DMS 273 (cell line): ENCODE measurements at regions not wholly inside any gene's neighbourhood (a gene's known extent, or its start where the extent isn't known, plus 50 kb on each side); places are given as distances from the start of the nearest gene placed in this dataset.
"Not testable (repeated sequence)": the region's sequence is repeated elsewhere in the genome, so short reads cannot be mapped to it uniquely, and the experiment has no call there.

Experiments
- DNase-seq: peaks from one replicate; lab custom pipeline; 2025; ENCODE audit not compliant: unreplicated experiment; lab: John Stamatoyannopoulos, UW

DNA sequence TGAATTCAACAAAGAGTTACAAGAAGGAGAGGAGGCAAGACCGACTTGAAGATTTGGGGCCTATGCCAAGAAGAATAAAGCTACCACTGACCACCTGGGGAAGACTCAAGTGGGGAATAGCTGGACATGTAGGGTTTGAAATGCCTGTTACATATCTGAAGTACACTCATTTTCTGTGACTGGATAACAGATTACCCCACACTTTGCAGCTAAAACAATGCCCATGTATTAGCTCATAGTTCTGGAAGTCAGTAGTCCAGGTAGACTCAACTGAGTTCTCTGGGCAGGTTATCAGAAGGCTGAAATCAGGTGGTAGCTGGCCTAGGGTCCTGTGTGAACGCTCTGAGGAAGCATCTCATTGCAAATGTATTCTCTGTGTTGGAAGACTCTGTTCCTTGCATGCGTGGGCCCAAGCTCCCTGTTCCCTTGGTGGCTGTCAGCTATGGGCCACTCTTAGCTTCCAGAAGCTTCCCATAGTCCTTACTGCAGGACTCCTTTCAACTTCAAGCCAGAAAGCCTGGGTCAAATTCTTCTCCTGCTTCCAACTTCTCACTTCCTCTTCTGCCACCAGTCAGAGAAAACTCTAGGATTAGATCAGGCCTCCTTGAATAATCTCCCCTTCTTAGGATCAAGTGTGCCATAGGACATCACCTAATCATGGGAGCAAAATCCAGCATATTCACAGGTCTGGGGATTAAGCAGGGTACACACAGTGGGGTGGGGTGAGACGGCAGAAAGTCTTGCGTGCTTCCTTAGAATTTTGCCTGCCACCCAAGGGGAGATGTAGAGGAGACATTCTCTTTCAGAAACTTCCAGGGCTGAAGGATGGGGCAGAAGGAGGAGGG, 187.8 kb downstream of the SHQ1 start:
- DNase-seq: no peak

DNA sequence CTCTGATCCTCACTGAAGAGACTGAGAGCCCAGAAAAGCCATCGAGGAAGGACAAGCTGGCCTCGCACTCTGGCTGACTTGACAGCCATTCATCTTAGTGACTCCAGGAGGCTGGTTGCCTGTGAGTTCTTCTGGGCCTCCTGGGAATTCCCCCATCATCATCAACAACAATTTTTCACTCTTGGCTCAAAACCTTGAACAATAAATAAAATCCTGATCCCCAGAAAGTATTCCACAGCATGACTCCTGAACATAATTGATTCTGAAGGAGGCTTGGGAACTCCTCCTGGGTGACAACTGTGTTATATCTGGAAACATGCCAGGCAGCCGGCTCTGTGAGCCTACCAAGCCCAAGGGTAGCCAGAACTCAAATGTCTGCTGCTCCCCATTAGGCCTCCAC, 188.6 kb downstream of the SHQ1 start:
- DNase-seq: peak; percentile 3

DNA sequence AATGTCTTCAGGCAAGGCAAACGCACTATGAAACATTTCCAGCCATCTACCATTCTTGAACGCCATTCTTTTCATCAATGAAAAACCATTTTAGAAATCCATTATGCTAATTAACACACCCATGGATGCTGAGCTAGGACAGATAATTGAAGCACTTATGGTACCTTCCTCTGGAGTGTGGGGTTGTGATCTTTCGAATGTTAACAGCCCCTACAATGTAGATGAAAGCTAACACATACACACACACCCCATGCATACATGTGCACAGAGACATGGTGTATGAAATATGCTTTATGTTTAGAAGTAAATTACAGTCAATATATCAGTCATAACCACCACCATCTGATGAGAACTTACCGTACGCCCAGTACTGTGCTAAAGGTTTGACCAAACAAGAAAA, 189.1 kb downstream of the SHQ1 start:
- no peak for DNase-seq

DNA sequence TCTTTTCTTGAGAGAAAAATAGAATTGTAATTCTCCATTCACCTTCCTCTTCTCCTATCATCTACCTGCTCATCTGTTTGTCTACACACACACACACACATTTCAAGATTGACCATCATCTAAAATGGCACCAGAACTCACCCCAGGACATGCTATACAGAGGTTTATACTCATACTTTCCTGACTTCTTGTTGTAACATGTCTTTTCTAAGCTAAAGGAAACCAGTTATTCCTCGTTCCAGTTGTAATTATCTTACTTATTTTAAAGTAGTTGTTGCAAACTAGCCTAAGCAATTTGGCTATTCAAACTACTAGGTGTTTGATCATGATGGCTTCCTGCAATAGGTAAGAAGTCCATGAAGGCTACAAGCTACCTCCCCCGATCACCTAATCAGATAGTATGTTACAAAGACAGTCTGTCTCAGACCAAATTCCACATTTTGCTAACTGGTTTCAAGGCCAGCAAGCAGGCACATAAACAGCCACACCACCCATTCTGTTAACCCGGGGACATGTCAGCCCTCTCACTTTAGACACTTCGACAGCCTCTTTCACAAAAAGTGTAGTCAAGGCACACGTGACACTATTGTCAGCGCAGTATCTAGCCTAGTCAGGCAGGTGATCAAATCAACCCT, 189.7 kb downstream of the SHQ1 start:
- no peak for DNase-seq

DNA sequence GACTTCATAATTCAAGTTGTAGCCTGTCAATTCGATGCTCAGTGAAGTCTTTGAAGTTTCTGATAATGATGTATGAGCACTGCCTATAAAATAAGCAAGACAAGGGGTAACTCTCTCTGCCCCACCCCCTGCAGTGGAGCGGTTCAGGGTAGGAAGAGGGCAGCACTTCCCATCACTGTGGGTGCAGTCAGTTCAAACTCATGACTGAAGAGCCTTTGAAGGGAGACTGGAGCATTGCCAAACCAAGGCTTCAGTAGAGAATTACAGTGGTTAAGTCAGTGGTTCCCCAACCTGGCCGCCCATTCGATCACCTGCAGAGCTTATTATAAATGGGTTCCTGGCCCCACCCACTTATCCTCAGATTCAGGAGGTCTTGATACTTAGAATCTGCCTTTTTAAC, 190.6 kb downstream of the SHQ1 start:
- no peak for DNase-seq

DNA sequence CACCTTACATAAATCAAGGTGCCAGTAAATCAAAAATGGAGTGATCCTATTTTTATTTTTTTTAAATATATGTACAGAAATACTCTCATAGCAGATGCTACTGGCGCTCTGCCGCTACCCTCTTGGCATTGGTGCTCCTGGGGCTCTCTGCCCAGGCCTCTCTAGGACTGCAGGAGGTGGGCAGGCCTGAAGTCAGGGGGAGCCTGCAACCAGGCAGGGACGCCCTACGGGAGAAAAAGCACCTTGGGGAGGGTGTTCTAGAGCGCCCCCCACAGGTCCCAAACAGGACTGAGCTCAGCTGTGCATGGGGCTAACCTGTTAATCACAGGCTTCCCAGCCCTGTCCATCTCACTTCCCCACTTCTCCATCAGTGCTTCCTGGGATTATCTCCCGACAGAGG, 192.5 kb downstream of the SHQ1 start:
- peak; percentile 26 for DNase-seq

DNA sequence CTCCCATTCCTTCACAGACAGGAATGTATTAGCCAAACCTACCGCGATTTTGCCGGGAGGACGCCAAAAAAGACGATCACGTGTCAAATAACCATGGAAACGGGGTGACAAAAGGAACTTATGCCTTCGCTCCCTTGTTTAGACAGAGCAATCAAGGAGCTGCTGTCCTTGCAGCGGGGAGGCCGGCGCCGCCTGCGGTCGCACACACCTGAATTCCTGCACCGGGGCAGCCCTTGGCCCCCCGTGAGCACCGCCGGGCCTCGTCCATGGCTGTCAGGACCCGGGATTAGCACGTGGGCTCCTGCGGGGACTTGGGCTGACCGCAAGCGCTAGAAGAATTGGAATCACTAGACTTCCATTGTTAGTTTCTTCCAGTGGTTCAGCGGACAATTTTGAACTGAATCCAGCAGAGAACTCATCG, 193.1 kb downstream of the SHQ1 start:
- peak; percentile 53 for DNase-seq

DNA sequence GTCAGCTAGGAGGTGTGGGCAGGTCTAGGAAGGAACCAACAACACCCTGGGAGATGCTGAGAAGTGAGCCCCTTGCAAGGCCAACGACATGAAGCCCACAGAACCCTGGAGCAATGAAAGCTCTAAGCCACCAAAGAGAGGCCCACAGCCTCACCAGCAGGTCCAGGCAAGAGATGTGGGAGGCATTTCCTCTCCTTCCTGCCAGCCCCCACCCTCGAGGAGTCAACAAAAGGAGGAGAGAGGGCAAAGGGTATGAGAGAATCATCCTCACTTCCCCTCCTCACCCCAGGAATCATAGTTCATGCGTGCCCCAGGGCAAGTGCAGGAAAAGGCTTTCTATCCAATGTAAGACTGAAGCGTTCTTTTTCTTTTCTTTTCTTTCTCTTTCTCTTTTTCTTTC, 195.8 kb downstream of the SHQ1 start:
- DNase-seq: no peak

DNA sequence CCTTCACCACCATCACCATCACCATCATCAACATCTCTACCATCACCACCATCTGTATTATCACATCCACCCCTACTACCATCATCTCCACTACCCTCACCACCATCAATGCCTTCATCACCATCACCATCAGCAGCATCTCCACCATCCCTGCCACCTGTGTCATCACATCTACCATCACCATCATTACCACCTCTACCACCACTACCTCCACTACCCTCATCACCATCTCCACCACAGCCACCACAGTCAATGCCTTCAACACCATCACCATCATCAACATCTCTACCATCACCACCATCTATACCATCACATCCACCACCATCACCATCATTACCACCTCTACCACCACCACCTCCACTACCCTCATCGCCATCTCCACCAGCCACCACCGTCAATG, 196.7 kb downstream of the SHQ1 start:
- DNase-seq: no peak

DNA sequence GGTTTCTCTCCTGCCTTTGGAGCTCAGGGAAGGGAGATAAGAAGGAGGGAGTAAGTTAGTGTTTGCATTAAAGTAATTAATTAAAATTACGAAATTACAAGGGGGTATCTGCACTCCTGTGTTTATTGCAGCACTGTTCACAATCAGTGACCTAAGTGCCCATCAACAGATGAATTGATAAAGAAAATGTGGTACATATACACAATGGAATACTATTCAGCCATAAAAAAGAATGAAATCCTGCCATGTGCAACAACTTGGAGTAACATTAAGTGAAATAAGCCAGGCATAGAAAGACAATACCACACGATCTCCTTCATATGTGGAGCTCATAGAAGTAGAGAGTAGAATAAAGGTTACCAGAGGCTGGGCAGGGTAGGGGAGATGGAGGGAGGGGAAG, 202.0 kb downstream of the SHQ1 start:
- no peak for DNase-seq

DNA sequence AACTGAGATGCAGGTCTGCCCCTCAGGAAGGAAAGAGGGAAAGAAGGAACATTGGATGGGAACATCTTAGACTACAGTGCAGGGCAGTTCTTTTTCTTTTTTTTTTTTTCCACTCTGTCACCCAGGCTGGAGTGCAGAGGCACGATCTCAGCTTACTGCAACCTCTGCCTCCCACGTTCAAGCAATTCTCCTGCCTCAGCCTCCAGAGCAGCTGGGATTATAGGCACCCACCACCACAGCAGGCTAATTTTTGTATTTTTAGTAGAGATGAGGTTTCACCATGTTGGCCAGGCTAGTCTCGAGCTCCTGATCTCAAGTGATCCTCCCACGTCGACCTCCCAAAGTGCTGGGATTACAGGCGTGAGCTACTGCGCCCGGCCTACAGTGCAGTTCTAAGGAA, 204.6 kb downstream of the SHQ1 start:
- DNase-seq: not testable (repeated sequence)

DNA sequence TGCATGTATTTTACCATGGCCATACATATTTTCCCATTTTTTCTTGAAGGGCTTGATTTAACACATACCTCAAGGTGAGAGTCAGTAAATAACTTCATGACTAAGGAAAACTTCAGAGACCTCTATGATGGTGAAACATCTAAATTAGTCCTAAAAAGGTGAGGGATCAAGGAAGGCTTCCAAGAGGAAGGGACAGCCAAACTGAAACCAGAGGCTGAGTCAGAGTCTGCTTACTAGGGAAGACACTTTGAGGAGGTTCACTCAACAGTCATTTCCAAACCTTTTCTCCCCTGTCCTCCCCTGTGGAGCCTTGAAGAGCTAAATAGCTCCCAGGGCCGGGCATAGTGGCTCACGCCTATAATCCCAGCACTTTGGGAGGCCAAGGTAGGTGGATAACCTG, 206.6 kb downstream of the SHQ1 start:
- no peak for DNase-seq

DNA sequence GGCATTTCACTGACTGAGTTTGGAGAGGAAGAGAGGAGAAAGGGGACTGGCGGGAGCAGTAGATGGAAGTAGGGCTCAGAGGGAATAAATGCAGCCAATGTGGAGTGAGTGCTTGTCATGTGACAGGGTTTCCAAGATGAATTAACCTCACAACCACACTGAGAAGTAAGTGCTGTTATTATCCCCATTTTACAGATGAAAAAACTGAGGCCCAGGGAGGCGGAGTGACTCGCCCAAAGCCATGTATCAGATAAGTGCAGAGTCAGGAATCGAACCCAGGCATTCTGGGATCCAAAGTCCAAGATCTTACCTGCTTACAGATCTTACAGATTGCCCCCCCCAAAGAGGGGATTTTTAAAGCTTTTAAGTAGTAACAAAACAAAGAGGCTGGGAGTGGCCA, 207.2 kb downstream of the SHQ1 start:
- DNase-seq: no peak

DNA sequence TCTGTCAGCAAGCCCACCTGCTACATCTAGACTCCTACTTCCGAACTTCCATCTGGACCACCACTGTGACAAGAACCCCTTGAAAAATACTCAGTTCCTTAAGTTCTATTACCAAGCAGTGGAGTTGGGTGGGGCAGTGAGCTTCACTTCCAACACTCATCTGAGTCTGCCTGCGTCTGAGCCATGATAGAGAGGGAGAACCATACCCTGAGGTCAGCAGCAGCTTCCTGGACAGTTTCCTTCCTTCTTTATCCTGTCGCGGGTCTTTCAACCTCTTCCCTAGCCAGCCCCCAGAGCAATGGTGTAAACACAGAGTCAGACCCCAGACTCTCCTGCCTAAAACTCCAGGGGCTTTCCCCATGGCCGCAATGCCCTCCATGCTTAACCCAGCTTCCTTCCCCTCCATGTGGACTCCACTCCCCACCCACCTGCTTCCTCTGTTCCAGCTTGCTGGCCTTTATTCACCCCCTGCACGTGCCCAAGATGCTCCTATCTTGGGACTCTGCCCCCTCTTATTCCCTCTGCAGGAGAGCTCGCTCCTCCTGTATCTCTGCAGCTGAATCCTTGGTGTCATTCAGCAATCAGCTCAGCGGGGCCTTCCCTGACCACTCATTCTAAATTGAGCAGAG, 211.2 kb downstream of the SHQ1 start:
- no peak for DNase-seq

DNA sequence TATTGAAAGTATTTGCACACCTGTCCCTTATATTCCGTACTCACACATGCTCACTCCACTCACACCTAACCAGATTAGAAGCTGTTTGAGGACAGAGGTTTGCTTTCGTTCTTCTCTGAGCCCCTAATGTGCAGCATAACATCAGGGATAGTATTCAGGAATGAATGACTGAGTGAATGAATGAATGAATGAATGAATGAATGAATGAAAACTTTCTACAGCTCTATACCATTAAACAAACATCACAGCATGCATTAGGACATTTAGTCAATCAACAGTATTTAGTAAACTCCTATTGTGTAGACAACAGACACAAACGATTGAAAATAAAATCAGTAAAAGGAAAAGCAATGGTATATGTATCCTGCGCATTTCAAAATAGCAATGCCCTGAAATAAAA, 212.7 kb downstream of the SHQ1 start:
- DNase-seq: no peak

DNA sequence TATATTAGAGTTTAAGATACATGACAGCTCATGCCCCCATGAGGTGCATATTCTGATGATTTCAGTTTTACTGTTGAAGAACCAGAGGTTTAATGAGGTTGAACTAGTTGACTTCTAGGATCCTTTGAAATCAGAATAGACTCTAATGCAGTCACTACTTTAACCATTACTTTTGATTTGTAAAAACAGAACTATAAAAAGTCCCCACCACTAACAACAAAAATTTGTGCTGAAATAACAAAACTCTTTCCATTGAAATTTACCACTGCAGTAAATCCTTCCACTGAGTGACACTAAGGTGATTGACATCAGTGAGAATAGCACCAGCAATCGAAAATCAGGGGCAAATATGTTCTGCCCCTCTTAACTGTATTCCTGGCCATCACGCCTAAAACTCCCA, 214.1 kb downstream of the SHQ1 start:
- DNase-seq: no peak

DNA sequence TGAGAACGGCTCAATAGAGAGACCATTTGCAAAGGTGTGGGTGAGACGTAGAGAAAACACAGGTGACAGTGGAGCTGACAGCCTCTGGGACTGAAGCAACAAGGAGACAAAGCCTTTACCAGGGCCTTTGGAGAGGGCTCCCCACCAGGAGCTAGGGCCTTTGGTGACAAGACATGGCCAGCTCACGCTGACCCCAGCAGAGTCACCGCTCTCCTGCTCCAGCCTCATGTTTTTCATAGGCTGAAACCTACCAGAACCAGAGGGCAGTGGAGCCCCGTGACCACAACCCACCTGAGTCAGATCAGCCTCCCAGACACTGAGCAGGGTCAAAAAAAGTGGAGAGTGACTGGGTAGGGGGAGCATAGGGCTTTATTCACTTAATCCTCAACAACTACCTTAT, 214.7 kb downstream of the SHQ1 start:
- DNase-seq: no peak

DNA sequence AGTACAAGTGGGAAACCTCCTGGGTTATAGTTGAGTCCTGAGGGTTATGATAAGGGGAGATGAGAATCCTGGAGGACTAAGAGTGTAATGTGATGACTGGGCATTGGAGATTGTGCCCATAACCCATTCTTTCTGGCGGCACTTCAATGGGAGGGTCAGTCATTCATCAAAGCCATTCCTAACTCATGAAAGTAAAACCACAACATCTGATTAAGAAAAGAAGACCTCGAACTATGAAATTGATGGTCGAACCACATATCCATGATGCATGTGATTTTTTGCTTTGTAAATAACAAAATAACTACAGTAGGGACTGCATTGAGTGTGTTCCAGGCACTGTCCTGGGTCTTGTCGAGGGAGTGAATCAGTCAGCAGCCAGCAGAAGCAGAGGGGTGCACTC, 215.1 kb downstream of the SHQ1 start:
- no peak for DNase-seq

DNA sequence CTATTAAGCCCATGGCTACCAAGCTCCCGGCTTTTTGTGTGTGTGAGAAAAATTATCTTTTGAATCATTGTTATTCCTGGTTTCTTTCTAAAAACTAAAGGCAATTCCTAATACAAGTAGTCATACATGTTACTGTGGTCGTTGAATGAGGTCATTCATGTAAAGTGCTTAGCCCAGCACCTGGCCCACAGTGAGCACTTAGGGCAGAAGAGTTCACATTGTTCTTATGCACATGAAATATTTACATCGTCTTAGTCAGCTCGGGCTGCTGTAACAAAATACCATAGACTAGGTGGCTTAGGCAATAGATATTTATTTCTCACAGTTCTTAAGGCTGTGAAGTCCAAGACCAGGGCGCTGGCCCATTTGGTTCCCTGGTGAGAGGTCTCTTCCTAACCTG, 216.1 kb downstream of the SHQ1 start:
- DNase-seq: no peak

DNA sequence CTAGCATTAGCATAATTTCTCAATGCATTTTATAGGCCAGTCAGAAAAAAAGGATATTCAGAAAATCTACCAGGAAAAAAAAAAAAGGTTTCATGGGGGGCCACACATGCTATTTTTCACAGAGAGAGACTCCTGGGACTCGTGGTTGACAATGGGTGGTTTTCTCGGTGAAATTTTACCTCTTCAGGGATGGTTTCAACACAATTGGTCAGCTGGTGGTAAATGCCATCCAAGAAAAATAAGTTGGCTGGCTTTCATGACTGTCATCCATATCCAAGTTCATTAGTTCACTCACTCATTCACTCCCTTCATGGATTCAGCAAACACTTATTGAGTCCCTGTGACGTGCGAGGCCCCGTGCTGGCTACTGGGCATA, 217.3 kb downstream of the SHQ1 start:
- no peak for DNase-seq

DNA sequence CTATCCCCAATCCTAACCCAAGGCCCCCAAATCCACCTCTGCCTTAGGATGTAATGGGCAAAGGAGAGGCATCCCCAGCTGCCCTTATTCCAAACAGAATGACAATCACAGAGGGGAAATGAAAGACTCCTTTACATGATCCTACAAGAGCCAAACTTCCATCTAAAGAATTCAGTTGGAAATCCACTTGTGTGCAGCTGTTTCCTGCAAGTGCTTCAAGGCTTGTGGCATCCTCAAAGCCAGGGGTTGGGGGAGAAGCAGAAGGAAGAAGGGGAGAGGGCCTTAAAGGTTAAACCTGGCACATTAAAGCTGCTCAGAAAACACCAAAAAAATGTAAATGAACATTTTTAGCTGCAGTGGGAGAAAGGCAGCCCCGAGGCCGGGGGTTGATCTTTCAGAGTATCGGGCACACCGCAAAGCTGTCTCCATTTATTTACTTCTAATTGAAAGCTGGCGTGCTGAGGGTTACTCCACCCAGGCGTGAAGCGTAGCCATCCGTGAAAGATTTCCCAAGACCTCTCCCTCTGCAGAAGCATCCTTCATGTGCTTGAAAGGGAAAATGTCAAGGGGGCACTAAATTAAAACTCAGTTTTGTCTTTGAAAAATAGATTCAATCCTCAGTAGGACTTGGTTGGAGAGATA, 217.8 kb downstream of the SHQ1 start:
- DNase-seq: no peak

DNA sequence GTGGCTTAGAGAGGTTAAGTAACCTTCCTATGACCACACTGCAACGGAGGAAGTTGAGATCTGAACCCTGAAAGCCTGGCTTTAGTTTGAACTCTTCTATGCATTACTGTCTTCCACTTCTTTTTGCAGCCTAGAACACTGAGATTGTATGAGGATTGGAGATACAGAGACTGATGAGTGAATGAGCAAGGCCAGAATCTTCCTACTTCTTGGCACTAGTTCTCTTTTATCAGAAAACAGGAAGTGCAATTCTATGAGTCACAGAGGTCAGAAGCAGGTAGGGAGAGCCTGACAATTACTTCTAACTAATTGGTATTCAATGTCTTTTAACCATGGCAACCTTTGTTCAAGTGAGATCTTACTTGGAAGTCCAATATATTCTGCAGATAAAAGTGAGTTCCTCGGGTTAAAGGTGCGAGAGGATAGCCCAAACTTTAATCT, 219.0 kb downstream of the SHQ1 start:
- DNase-seq: no peak
